NCI-H69 (cell line): ENCODE measurements at regions not wholly inside any gene's neighbourhood (a gene's known extent, or its start where the extent isn't known, plus 50 kb on each side); places are given as distances from the start of the nearest gene placed in this dataset.
A peak's percentile ranks its signal among the peaks of the same experiment; 100 is the strongest.
"Not testable (repeated sequence)": the region's sequence is repeated elsewhere in the genome, so short reads cannot be mapped to it uniquely, and the experiment has no call there.

ENCODE experiments used
- DNase-seq: peaks from one replicate; lab custom pipeline; 2025; lab: John Stamatoyannopoulos, UW

DNA sequence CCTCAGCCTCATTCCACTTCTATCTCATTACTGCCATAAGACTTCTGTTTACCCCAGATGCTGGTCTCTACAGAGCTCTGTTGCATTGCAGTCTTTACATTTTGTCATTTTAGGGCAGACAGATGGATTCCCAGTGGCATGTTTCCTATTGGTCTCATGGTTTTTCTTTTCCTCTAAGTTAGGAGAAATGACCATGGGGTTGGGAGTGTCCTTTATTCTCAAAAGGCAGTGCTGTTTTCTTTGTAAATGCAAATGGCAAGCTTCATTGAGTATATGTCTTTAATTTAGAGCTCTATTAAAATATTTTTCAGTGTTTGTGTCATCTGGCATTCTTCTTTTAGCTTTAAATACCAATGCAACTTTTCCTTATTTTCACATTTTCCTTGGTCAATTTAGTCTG lies 57.0 kb downstream of the MSTN start:
- no peak for DNase-seq

DNA sequence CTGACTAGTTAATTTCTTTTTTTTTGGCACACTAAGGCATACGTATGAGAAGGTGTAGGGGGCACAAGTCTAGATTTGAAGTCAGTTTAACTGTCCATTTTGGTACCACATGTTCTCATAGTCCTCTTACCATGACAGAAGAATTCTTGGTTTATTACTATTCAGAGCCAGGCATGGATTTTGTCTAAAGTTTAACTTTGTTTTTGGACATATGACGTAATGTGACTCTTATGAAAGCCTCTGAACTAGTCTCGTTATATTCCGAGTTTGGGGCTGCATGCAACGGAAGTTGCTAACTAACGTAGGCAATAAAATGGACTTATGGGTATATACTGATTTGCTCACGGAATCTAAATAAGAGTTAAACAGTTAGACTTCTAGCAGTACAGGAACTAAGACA lies 62.9 kb downstream of the MSTN start:
- no peak for DNase-seq

GRCh38 chr2:189998665-189999064 lies 63.9 kb downstream of the MSTN start:
- not testable (repeated sequence) for DNase-seq

GRCh38 chr2:189997016-189997415 lies 65.5 kb downstream of the MSTN start:
- peak; percentile 5 for DNase-seq

DNA sequence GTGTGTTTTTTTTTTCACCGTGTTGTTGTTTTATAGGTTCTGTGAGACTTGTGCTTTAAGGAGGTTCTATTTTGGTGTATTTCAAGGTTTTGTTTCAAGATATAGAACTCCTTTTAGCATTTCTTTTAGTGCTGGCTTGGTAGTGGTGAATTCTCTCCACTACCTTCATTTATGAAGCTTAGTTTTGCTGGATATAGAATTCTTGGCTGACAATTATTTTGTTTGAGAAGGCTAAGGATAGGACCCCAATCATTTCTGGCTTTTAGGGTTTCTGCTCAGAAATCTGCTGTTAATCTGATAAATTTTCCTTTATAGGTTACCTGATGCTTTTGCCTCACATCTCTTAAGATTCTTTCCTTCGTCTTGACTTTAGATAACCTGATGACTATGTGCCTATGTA lies 66.8 kb downstream of the MSTN start:
- no peak for DNase-seq

DNA sequence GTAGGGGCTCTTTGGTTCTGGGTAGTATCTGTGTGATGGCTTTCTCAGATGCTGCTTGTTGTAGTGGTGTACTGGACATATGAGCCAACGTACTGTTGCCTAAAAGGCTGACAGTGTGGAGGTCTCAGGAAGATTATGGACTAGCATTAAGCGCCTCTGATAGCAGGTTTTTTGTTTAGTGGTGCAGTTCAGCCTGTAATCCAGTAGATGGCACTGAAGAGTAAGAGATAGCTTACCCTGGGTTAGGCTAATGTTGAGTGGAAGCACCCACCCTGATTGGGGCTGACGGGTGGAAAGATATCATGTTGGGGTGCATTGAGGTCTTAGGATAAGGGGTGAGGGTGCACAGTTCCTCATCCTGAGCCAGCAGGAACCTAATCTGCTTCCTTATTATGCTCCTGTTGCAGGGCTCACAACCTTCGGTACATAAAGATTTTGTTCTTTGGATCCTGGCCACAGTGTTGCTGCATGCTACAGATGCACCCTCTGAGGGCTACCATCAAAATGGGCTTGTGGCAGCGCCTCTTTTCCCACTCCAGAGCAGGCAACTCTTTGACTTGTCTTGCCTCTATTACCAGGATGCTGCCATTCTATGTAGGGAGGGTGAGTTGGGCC lies 79.6 kb downstream of the MSTN start:
- DNase-seq = peak; percentile 3

GRCh38 chr2:189982087-189982486 lies 80.4 kb downstream of the MSTN start:
- no peak for DNase-seq

DNA sequence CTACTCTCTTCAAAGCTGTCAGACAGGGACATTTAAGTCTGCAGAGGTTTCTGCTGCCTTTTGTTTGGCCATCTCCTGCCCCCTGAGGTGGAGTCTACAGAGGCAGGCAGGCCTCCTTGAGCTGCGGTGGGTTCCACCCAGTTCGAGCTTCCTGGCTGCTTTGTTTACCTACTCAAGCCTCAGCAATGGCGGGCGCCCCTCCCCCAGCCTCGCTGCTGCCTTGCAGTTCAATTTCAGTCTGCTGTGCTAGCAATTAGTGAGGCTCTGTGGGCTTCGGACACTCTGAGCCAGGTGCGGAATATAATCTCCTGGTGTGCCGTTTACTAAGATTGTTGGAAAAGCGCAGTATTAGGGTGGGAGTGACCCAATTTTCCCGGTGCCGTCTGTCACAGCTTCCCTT lies 86.0 kb downstream of the MSTN start:
- DNase-seq = peak; percentile 56

DNA sequence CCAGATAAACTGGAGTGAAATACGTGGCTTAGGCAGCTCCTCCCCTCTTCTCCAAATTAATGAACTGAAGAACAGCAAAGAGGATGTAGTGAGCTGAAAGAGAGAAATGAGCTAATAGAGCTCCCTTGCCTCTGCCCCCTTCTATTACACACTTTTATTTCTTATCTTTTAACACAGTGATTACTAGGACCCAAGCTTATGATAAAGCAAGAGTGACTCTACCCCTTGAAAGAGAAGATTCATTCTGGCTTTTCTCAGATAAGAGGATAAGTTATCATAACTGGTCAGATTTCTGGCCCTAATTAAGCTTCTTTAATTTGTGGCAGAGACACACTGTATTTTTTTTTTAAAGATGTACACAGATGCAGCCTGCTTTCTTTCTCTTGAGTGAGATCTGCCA lies 102.2 kb downstream of the MSTN start:
- no peak for DNase-seq

GRCh38 chr2:189959450-189959849 lies 103.1 kb downstream of the MSTN start:
- no peak for DNase-seq

- DNase-seq = peak; percentile 58
Measured at GRCh38 chr2:189954989-189955388, 107.5 kb downstream of the MSTN start.

GRCh38 chr2:189952536-189953109 lies 109.9 kb downstream of the MSTN start:
- no peak for DNase-seq

DNA sequence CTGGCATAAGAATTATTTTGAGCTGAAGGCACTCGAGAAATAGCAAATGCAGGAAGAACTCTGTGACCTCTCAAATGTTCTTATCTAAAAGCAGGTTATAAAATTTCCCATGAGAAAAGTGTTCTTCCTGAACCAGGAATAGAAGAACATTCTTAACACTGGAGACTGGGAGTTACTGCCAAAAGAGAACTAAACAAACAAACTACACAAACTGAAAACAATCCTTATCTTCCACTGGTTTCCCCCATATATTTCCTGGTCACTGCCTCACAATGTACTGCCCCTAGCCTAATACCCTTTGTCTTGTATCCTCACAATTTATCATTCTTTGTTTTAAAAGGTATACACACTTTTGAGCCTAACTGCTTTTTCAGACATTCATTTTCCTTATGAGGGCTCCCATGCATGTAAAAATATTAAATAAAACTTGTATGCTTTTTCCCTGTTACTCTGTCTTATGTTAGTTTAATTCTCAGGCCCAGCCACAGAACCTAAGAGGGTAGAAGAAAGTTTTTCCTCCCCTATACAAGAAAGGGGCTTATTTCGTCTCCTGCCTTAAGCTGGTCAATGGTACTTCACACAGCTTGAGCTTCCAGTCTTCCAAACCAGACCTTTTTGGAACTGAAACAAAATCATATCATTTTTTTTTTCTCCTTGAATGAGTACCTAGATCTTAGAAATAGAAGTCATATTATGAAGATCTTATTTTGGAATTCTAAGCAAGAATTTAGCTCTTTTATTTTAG lies 110.6 kb downstream of the MSTN start:
- DNase-seq = no peak

GRCh38 chr2:189943009-189943408 lies 119.5 kb downstream of the MSTN start:
- no peak for DNase-seq

- DNase-seq = no peak
Measured at GRCh38 chr2:189940913-189941312, 121.6 kb downstream of the MSTN start.

DNA sequence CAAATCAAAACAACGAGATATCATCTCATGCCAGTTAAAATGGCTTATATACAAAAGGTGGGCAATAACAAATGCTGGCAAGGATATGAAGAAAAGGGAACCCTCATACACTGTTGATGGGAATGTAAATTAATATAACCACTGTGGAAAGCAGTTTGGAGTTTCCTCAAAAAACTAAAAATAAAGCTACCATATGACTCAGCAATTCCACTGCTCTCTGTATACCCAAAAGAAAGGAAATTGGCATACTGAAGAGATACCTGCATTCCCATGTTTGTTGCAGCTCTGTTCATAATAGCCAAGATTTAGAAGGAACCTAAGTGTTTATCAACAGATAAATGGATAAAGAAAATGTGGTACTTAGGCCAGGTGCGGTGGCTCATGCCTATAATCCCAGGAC lies 124.8 kb downstream of the MSTN start:
- no peak for DNase-seq

DNA sequence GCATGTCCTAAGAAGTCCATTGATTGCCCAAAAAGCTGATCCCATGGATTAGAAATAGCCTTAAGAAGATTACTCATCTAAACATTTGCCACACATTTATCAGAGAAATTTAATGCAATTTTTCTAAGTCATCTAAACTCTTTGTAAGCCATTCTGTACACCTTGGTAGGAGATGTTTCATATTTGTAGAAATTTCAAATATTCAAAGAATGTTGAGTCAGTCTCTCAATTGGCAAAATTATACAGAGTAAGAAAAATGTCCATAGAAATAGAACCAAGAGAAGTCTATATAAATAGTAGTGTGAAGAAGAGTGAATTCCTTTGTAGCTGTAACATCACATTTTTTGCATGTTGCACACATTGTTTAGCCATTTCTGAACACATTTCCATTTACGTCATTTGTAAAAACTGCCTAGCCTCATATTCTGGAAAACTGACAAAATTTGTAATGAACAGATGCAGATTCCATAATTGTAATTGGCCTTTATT lies 128.6 kb downstream of the MSTN start:
- DNase-seq = no peak

- DNase-seq = no peak
Measured at GRCh38 chr2:189933041-189933440, 129.5 kb downstream of the MSTN start.

GRCh38 chr2:189927823-189928222 lies 134.7 kb downstream of the MSTN start:
- no peak for DNase-seq
